ENCODE measurements at regions not wholly inside any gene's neighbourhood (a gene's known extent, or its start where the extent isn't known, plus 50 kb on each side); places are given as distances from the start of the nearest gene placed in this dataset.

DNA sequence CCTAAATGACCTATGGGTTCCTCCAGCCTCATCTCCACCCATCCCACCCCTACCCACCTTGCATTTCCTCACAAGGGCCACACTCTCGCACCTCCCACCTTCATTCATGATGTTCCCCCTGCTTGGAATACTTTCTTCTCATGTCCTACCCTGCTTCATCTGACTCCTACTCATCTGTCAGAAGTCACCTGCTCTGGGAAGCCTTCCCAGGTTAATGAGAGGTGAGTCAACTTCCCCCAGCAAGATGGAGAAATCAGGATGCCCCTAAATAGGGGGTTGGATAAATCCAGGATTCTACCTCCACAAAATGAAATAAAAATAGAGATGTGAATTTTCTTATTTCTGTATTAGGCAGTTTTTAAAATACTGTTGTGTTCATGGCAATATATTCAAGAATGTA lies 51.0 kb upstream of the WSB1 start:
- TF ChIP-seq, protein P1, sequence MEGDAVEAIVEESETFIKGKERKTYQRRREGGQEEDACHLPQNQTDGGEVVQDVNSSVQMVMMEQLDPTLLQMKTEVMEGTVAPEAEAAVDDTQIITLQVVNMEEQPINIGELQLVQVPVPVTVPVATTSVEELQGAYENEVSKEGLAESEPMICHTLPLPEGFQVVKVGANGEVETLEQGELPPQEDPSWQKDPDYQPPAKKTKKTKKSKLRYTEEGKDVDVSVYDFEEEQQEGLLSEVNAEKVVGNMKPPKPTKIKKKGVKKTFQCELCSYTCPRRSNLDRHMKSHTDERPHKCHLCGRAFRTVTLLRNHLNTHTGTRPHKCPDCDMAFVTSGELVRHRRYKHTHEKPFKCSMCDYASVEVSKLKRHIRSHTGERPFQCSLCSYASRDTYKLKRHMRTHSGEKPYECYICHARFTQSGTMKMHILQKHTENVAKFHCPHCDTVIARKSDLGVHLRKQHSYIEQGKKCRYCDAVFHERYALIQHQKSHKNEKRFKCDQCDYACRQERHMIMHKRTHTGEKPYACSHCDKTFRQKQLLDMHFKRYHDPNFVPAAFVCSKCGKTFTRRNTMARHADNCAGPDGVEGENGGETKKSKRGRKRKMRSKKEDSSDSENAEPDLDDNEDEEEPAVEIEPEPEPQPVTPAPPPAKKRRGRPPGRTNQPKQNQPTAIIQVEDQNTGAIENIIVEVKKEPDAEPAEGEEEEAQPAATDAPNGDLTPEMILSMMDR (IDR thresholded peaks at IDR 0.05) = no peak
- no peak for TF ChIP-seq EZH2phosphoT487 (IDR thresholded peaks at IDR 0.05)

Data from neural progenitor cell (in vitro differentiated cells).